Astrocyte of the hippocampus (primary cell): ENCODE measurements at regions not wholly inside any gene's neighbourhood (a gene's known extent, or its start where the extent isn't known, plus 50 kb on each side); places are given as distances from the start of the nearest gene placed in this dataset.

Source experiments
- DNase-seq: peaks from one replicate; pipeline ENCODE4 v3.0.0; 2011; ENCODE audit warnings: low read depth, low spot score

GRCh38 chr20:37643400-37643799 lies 50.4 kb upstream of the CTNNBL1 start:
- DNase-seq: no peak

DNA sequence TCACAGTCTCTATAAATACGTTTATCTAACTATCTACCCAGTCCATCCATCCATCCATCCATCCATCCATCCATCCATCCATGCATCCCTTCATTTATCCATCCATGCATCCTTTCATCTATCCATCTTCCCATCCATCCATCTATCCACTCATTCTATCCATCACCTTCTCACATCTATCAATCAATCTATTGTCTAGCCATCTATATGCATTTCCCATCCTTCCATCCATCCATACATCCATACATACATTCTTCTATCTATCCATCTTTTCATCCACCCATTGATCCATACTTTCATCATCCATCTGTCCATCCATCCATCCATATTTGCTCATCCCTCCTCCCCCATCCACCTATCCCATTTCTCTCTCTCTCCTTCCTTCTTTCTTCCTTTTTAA lies 51.6 kb upstream of the CTNNBL1 start:
- no peak for DNase-seq

DNA sequence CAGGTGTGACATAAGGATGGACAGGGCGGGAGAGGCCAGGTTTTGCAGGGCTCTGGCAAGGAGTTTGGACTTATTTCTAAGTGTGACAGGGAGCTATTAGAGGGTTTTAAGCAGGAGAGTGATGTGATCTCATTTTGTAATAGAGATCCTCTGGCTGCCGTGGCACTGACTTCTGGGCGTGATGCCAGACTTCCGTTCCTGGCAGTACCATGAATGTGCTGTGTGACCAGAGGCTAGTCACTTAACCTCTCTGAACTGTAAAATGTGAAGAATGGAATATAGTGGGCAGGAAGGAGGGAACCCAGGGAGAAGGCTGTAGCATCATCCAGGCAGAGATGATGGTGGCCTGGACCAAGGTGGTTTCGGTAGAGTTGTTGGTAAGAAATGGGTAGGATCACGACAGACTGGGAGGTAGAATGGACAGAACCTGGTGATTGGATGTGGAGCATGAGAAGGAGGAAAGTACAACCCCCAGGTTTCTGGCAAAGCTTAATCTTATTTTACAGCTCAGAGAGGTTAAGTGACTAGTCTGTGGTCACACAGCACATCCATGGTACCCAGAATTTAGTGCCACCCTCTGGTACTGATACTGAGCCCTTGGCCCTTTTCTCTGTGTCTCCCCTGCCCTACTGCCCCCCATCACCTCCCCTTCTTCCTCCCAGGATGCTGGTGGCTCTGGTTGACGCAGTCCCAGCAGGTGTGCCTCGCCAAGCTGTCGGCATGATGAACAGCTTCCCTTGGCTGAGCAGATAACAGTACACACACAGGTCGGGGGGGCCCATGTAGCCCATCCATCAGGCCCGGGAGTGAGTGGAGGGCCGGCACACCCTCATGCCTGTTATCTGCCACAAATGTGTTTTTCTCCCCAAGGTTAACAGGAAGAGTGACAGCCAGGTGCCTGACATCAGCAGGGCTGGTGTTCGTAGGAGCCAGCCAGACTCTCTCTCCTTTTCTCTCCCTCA lies 52.9 kb upstream of the CTNNBL1 start:
- peak; percentile 14 for DNase-seq

- no peak for DNase-seq
Observed at GRCh38 chr20:37638527-37638926, 55.3 kb upstream of the CTNNBL1 start.

- no peak for DNase-seq
Observed at GRCh38 chr20:37636977-37637376, 56.9 kb upstream of the CTNNBL1 start.

- no peak for DNase-seq
Observed at GRCh38 chr20:37636212-37636975, 57.4 kb upstream of the CTNNBL1 start.

GRCh38 chr20:37630993-37631392 lies 62.8 kb upstream of the CTNNBL1 start:
- no peak for DNase-seq

DNA sequence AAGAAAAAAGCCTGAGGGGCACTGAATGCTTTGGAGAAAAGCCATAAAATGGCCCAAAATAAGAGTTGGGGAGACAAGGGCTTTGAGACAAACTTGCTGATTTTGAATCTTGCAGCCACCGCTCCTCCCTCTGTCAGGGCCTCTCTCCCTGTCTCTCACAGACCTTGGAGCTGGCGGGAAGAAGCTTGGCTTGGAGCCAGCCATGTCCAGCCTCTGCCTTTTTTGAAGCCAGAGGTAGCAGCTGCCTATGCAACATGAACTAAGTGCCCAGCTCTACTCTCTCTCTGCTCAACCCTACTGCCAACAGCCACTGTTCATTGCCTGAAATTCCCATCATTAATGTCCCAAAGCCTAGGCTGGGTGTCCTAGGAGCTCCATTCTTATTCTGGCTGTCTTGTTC lies 63.7 kb upstream of the CTNNBL1 start:
- DNase-seq: no peak

DNA sequence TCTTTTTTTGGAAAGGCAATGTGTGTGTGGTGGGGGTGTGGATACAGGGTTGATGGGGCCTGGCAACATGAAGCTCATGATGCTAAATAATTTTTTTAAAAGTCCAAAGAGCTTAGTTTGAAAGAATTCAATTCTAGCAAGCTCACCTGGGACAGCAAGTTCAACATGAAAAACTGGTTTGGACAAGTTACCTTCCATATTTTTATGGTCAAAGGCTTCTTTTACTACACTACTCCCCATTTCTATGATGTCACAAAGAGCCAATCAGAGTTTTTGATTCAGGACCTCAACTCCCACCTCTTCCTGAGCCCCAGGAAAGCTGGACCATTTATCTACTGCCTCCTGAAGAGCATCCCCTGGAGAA lies 66.1 kb upstream of the CTNNBL1 start:
- DNase-seq: no peak

- peak; percentile 85 for DNase-seq
Observed at GRCh38 chr20:37627060-37627766, 66.6 kb upstream of the CTNNBL1 start.

GRCh38 chr20:37624963-37625362 lies 68.9 kb upstream of the CTNNBL1 start:
- DNase-seq: no peak

- DNase-seq: no peak
Observed at GRCh38 chr20:37622728-37623127, 71.1 kb upstream of the CTNNBL1 start.

- no peak for DNase-seq
Observed at GRCh38 chr20:37619496-37619895, 74.3 kb upstream of the CTNNBL1 start.

GRCh38 chr20:37616110-37616425 lies 77.8 kb upstream of the CTNNBL1 start:
- no peak for DNase-seq

- DNase-seq: peak; percentile 42
Observed at GRCh38 chr20:37615340-37616109, 78.3 kb upstream of the CTNNBL1 start.

GRCh38 chr20:37611852-37612251 lies 82.0 kb upstream of the CTNNBL1 start:
- DNase-seq: no peak

DNA sequence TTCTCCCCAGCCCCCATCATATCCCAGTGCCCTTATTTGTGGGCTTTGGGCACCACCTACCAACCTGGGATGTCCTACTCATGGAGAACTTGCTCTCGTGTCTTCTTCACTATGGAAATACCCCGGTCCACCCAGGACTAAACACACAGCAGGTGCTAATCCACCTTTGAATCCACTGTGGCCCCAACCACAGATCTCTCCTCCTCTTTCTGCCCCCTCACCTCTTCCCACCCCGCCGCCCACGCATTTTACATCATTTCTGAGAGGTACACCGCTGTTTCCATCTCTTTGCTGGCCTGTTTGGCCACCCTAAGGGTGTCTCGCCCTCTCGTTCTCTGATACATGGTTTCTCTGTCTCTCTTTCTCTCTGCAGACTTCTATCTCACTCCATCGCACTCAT lies 82.5 kb upstream of the CTNNBL1 start:
- no peak for DNase-seq

- no peak for DNase-seq
Observed at GRCh38 chr20:37610203-37610798, 82.6 kb upstream of the BLCAP start.

- no peak for DNase-seq
Observed at GRCh38 chr20:37602634-37603033, 75.0 kb upstream of the BLCAP start.

- no peak for DNase-seq
Observed at GRCh38 chr20:37600486-37600885, 72.8 kb upstream of the BLCAP start.
